GM23338 (cell line): ENCODE measurements at regions not wholly inside any gene's neighbourhood (a gene's known extent, or its start where the extent isn't known, plus 50 kb on each side); places are given as distances from the start of the nearest gene placed in this dataset.

ENCODE experiments used
- ATAC-seq: fragments of 200-7000 bp; cut with Tn5 transposase; 3 replicates; pipeline ENCODE4 v1.9.1; 2020
- DNase-seq: peaks from one replicate; pipeline ENCODE4 v3.0.0-alpha.2; 2015; ENCODE audit warnings: low spot score
- H2AFZ ChIP-seq: fragments of 200-600 bp; sonication (generic); 2 replicates; pipeline ENCODE4 v1.8.0; 2016; ENCODE audit warnings: antibody characterized with exemption, mild to moderate bottlenecking, moderate library complexity
- H3F3A ChIP-seq: fragments of 200-600 bp; sonication (generic); replicated peaks from 2 replicates; pipeline ENCODE4 v1.8.0; 2017; ENCODE audit warnings: antibody characterized with exemption, mixed run types, low read depth
- H3K27ac ChIP-seq: fragments of 200-600 bp; sonication (generic); 2 replicates; pipeline ENCODE4 v1.6.1; 2016; ENCODE audit warnings: low read depth
- H3K27me3 ChIP-seq: fragments of 200-600 bp; sonication (generic); 2 replicates; pipeline ENCODE4 v1.8.0; 2016; ENCODE audit warnings: mild to moderate bottlenecking, mixed run types, moderate library complexity; ENCODE audit not compliant: insufficient read depth
- H3K36me3 ChIP-seq: fragments of 200-600 bp; sonication (generic); 2 replicates; pipeline ENCODE4 v1.8.0; 2016; ENCODE audit warnings: mild to moderate bottlenecking; ENCODE audit not compliant: insufficient read depth
- H3K4me1 ChIP-seq: fragments of 200-600 bp; sonication (generic); 2 replicates; pipeline ENCODE4 v1.8.0; 2016; ENCODE audit warnings: mild to moderate bottlenecking, moderate library complexity; ENCODE audit not compliant: insufficient read depth
- H3K4me2 ChIP-seq: fragments of 200-600 bp; sonication (generic); 2 replicates; pipeline ENCODE4 v1.7.1; 2017; ENCODE audit warnings: mixed run types
- H3K4me3 ChIP-seq: fragments of 200-600 bp; sonication (generic); 2 replicates; pipeline ENCODE4 v1.6.1; 2016; ENCODE audit warnings: mixed run types
- H3K79me2 ChIP-seq: fragments of 200-600 bp; sonication (generic); replicated peaks from 2 replicates; pipeline ENCODE4 v1.8.0; 2017; ENCODE audit warnings: mild to moderate bottlenecking; ENCODE audit not compliant: insufficient read depth
- H3K9me2 ChIP-seq: fragments of 200-600 bp; sonication (generic); 2 replicates; pipeline ENCODE4 v1.8.0; 2017; ENCODE audit not compliant: insufficient read depth
- H4K20me1 ChIP-seq: fragments of 200-600 bp; sonication (generic); replicated peaks from 2 replicates; pipeline ENCODE4 v1.8.0; 2017; ENCODE audit warnings: mild to moderate bottlenecking; ENCODE audit not compliant: insufficient read depth
- H3K27ac Mint-ChIP-seq: 2 replicates; pipeline ENCODE4 v1.8.0; 2020; ENCODE audit warnings: inconsistent platforms, mild to moderate bottlenecking, moderate library complexity, mixed read lengths
- H3K27me3 Mint-ChIP-seq: 3 replicates; pipeline ENCODE4 v1.8.0; 2022; ENCODE audit warnings: low read depth, mild to moderate bottlenecking, moderate library complexity, mixed read lengths, inconsistent platforms; ENCODE audit not compliant: insufficient read depth, poor library complexity
- H3K36me3 Mint-ChIP-seq: 3 replicates; pipeline ENCODE4 v1.8.0; 2021; ENCODE audit warnings: low read depth, mild to moderate bottlenecking, inconsistent platforms, moderate library complexity, mixed read lengths
- H3K4me1 Mint-ChIP-seq: 3 replicates; pipeline ENCODE4 v1.8.0; 2020; ENCODE audit warnings: mild to moderate bottlenecking, inconsistent platforms, mixed read lengths
- H3K4me3 Mint-ChIP-seq: 3 replicates; pipeline ENCODE4 v1.8.0; 2021; ENCODE audit warnings: moderate library complexity, mild to moderate bottlenecking, inconsistent platforms, mixed read lengths
- H3K9me3 Mint-ChIP-seq: 3 replicates; pipeline ENCODE4 v1.8.0; 2020; ENCODE audit warnings: moderate library complexity, mild to moderate bottlenecking, inconsistent platforms, mixed read lengths
- CREB1 ChIP-seq: fragments of 250-450 bp; sonication (Bioruptor Pico); IDR thresholded peaks from 2 replicates; pipeline ENCODE4 v1.5.0; 2020; ENCODE audit warnings: low read depth, mild to moderate bottlenecking, moderate library complexity
- EZH2 ChIP-seq: fragments of 200-600 bp; sonication (generic); IDR thresholded peaks from one replicate; pipeline ENCODE4 v1.8.0; 2017; ENCODE audit warnings: antibody characterized with exemption, mild to moderate bottlenecking, low read depth; ENCODE audit not compliant: unreplicated experiment
- EZH2phosphoT487 ChIP-seq: fragments of 200-600 bp; sonication (generic); IDR thresholded peaks from one replicate; pipeline ENCODE4 v1.8.1; 2018; ENCODE audit warnings: antibody characterized with exemption; ENCODE audit not compliant: unreplicated experiment
- JUNB ChIP-seq: IDR thresholded peaks from one replicate; pipeline ENCODE4 v1.6.1; 2016; ENCODE audit warnings: antibody characterized with exemption; ENCODE audit not compliant: unreplicated experiment
- NANOG ChIP-seq: IDR thresholded peaks from 2 replicates; pipeline ENCODE4 v1.6.1; 2016; ENCODE audit warnings: antibody characterized with exemption, borderline replicate concordance
- POLR2AphosphoS5 ChIP-seq: IDR thresholded peaks from 2 replicates; pipeline ENCODE4 v1.6.1; 2016; ENCODE audit warnings: antibody characterized with exemption, low read depth
- STAT1 ChIP-seq: IDR thresholded peaks from one replicate; pipeline ENCODE4 v1.6.1; 2016; ENCODE audit warnings: antibody characterized with exemption; ENCODE audit not compliant: unreplicated experiment
- ZNF114 ChIP-seq: fragments of 250-450 bp; sonication (Bioruptor Pico); IDR thresholded peaks from 2 replicates; pipeline ENCODE4 v1.5.0; 2020; ENCODE audit warnings: mild to moderate bottlenecking, moderate library complexity
- ZNF331 ChIP-seq: fragments of 250-450 bp; sonication (Bioruptor Pico); IDR thresholded peaks from 2 replicates; pipeline ENCODE4 v1.5.0; 2020; ENCODE audit warnings: low read depth, mild to moderate bottlenecking, moderate library complexity
- TF ChIP-seq, protein P1 (sequence below): IDR thresholded peaks from one replicate; pipeline ENCODE4 v1.6.1; 2018; ENCODE audit warnings: antibody characterized with exemption; ENCODE audit not compliant: unreplicated experiment
- TF ChIP-seq, protein P2 (sequence below), 2 experiments: fragments of 200-600 bp in 1 of 2; sonication (generic) in 1 of 2; conservative IDR thresholded peaks; 2 replicates each; pipeline versions ENCODE4 v1.5.1 to v1.6.1; 2016 to 2017; ENCODE audit warnings: antibody characterized with exemption in 2 of 2, low read depth in 2 of 2, mild to moderate bottlenecking in 2 of 2, moderate library complexity in 1 of 2
- TF ChIP-seq, protein P3 (sequence below): IDR thresholded peaks from 2 replicates; pipeline ENCODE4 v1.6.1; 2016; ENCODE audit warnings: antibody characterized with exemption
- TF ChIP-seq, protein P4 (sequence below): fragments of 250-450 bp; sonication (Bioruptor Pico); IDR thresholded peaks from 2 replicates; pipeline ENCODE4 v1.5.0; 2020; ENCODE audit warnings: mild to moderate bottlenecking, moderate library complexity

DNA sequence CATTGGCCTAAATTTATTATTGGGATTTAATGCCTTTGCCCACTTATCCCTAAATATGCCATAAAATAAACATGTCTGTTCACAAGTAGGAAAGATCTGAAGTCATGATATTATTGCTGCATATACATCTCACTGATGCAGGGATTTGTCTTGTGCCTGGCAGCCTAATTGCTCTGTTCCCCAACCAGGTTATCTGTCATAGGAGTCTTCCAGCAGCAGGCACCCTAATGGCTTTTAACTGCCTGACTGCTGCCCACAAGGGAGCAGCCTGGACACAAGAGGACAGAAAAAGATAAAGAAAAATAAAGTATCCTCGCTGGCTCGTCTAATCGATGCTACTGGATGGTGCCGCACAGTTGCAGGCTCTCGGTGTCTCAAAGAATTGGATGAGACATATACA, 337.6 kb upstream of the FAR2 start:
- ATAC-seq (no peak), DNase-seq (no peak)
- H3F3A ChIP-seq = no peaks in the 10 kb centered on the region
- no peaks in the 10 kb centered on the region for H3K79me2 ChIP-seq
- Mint-ChIP-seq H3K36me3 (peaks cover 32% of the 10 kb centered on the region), H3K27ac (no peak overlapping the region), H3K4me3 (no peak overlapping the region), H3K4me1 (no peaks in the 10 kb centered on the region), H3K27me3 (peaks cover 3% of the 10 kb centered on the region), H3K9me3 (peaks cover 42% of the 10 kb centered on the region)
- H3K4me3 ChIP-seq = no peak overlapping the region
- no peak overlapping the region for H3K27ac ChIP-seq
- no peaks in the 10 kb centered on the region for H4K20me1 ChIP-seq
- no peak overlapping the region for H3K4me2 ChIP-seq
- H3K27me3 ChIP-seq = no peaks in the 10 kb centered on the region
- H3K36me3 ChIP-seq = peaks cover 23% of the 10 kb centered on the region
- no peaks in the 10 kb centered on the region for H3K4me1 ChIP-seq
- H2AFZ ChIP-seq = no peak overlapping the region
- TF ChIP-seq, protein P1, sequence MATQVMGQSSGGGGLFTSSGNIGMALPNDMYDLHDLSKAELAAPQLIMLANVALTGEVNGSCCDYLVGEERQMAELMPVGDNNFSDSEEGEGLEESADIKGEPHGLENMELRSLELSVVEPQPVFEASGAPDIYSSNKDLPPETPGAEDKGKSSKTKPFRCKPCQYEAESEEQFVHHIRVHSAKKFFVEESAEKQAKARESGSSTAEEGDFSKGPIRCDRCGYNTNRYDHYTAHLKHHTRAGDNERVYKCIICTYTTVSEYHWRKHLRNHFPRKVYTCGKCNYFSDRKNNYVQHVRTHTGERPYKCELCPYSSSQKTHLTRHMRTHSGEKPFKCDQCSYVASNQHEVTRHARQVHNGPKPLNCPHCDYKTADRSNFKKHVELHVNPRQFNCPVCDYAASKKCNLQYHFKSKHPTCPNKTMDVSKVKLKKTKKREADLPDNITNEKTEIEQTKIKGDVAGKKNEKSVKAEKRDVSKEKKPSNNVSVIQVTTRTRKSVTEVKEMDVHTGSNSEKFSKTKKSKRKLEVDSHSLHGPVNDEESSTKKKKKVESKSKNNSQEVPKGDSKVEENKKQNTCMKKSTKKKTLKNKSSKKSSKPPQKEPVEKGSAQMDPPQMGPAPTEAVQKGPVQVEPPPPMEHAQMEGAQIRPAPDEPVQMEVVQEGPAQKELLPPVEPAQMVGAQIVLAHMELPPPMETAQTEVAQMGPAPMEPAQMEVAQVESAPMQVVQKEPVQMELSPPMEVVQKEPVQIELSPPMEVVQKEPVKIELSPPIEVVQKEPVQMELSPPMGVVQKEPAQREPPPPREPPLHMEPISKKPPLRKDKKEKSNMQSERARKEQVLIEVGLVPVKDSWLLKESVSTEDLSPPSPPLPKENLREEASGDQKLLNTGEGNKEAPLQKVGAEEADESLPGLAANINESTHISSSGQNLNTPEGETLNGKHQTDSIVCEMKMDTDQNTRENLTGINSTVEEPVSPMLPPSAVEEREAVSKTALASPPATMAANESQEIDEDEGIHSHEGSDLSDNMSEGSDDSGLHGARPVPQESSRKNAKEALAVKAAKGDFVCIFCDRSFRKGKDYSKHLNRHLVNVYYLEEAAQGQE = no peak
- no peak for TF ChIP-seq EZH2phosphoT487
- no peak for TF ChIP-seq JUNB
- TF ChIP-seq NANOG = no peak
- TF ChIP-seq ZNF114 = no peak
- TF ChIP-seq, protein P2, sequence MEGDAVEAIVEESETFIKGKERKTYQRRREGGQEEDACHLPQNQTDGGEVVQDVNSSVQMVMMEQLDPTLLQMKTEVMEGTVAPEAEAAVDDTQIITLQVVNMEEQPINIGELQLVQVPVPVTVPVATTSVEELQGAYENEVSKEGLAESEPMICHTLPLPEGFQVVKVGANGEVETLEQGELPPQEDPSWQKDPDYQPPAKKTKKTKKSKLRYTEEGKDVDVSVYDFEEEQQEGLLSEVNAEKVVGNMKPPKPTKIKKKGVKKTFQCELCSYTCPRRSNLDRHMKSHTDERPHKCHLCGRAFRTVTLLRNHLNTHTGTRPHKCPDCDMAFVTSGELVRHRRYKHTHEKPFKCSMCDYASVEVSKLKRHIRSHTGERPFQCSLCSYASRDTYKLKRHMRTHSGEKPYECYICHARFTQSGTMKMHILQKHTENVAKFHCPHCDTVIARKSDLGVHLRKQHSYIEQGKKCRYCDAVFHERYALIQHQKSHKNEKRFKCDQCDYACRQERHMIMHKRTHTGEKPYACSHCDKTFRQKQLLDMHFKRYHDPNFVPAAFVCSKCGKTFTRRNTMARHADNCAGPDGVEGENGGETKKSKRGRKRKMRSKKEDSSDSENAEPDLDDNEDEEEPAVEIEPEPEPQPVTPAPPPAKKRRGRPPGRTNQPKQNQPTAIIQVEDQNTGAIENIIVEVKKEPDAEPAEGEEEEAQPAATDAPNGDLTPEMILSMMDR (conservative IDR thresholded peaks at IDR 0.05; ENCODE audit: low read depth in 2 of 2) = no peak
- TF ChIP-seq, protein P3, sequence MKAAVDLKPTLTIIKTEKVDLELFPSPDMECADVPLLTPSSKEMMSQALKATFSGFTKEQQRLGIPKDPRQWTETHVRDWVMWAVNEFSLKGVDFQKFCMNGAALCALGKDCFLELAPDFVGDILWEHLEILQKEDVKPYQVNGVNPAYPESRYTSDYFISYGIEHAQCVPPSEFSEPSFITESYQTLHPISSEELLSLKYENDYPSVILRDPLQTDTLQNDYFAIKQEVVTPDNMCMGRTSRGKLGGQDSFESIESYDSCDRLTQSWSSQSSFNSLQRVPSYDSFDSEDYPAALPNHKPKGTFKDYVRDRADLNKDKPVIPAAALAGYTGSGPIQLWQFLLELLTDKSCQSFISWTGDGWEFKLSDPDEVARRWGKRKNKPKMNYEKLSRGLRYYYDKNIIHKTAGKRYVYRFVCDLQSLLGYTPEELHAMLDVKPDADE = no peak
- TF ChIP-seq CREB1 (CRISPR knock-in tag) = no peak
- no peak for TF ChIP-seq STAT1
- no peak for TF ChIP-seq EZH2
- TF ChIP-seq POLR2AphosphoS5 = no peak
- TF ChIP-seq ZNF331 (CRISPR knock-in tag) = no peak
- TF ChIP-seq, protein P4, sequence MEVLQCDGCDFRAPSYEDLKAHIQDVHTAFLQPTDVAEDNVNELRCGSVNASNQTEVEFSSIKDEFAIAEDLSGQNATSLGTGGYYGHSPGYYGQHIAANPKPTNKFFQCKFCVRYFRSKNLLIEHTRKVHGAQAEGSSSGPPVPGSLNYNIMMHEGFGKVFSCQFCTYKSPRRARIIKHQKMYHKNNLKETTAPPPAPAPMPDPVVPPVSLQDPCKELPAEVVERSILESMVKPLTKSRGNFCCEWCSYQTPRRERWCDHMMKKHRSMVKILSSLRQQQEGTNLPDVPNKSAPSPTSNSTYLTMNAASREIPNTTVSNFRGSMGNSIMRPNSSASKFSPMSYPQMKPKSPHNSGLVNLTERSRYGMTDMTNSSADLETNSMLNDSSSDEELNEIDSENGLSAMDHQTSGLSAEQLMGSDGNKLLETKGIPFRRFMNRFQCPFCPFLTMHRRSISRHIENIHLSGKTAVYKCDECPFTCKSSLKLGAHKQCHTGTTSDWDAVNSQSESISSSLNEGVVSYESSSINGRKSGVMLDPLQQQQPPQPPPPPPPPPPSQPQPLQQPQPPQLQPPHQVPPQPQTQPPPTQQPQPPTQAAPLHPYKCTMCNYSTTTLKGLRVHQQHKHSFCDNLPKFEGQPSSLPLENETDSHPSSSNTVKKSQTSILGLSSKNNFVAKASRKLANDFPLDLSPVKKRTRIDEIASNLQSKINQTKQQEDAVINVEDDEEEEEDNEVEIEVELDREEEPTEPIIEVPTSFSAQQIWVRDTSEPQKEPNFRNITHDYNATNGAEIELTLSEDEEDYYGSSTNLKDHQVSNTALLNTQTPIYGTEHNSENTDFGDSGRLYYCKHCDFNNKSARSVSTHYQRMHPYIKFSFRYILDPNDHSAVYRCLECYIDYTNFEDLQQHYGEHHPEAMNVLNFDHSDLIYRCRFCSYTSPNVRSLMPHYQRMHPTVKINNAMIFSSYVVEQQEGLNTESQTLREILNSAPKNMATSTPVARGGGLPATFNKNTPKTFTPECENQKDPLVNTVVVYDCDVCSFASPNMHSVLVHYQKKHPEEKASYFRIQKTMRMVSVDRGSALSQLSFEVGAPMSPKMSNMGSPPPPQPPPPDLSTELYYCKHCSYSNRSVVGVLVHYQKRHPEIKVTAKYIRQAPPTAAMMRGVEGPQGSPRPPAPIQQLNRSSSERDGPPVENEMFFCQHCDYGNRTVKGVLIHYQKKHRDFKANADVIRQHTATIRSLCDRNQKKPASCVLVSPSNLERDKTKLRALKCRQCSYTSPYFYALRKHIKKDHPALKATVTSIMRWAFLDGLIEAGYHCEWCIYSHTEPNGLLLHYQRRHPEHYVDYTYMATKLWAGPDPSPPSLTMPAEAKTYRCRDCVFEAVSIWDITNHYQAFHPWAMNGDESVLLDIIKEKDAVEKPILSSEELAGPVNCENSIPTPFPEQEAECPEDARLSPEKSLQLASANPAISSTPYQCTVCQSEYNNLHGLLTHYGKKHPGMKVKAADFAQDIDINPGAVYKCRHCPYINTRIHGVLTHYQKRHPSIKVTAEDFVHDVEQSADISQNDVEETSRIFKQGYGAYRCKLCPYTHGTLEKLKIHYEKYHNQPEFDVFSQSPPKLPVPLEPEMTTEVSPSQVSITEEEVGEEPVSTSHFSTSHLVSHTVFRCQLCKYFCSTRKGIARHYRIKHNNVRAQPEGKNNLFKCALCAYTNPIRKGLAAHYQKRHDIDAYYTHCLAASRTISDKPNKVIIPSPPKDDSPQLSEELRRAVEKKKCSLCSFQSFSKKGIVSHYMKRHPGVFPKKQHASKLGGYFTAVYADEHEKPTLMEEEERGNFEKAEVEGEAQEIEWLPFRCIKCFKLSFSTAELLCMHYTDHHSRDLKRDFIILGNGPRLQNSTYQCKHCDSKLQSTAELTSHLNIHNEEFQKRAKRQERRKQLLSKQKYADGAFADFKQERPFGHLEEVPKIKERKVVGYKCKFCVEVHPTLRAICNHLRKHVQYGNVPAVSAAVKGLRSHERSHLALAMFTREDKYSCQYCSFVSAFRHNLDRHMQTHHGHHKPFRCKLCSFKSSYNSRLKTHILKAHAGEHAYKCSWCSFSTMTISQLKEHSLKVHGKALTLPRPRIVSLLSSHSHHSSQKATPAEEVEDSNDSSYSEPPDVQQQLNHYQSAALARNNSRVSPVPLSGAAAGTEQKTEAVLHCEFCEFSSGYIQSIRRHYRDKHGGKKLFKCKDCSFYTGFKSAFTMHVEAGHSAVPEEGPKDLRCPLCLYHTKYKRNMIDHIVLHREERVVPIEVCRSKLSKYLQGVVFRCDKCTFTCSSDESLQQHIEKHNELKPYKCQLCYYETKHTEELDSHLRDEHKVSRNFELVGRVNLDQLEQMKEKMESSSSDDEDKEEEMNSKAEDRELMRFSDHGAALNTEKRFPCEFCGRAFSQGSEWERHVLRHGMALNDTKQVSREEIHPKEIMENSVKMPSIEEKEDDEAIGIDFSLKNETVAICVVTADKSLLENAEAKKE (CRISPR knock-in tag) = no peak
- H3K9me2 ChIP-seq = 0 out of 2 replicates have a peak, but pooled peaks cover 4% of the 10 kb centered on the region
